AG09319 (cell line): ENCODE measurements at regions not wholly inside any gene's neighbourhood (a gene's known extent, or its start where the extent isn't known, plus 50 kb on each side); places are given as distances from the start of the nearest gene placed in this dataset.

Experiments
- DNase-seq: peaks from one replicate; pipeline ENCODE4 v3.0.0-alpha.2; 2010; ENCODE audit warnings: low read depth; ENCODE audit errors: extremely low read depth
- TF ChIP-seq, protein P1 (sequence below): IDR thresholded peaks from 2 replicates; pipeline ENCODE4 v1.5.1; 2011; ENCODE audit warnings: low read depth, mild to moderate bottlenecking, inconsistent platforms, low read length, moderate library complexity

DNA sequence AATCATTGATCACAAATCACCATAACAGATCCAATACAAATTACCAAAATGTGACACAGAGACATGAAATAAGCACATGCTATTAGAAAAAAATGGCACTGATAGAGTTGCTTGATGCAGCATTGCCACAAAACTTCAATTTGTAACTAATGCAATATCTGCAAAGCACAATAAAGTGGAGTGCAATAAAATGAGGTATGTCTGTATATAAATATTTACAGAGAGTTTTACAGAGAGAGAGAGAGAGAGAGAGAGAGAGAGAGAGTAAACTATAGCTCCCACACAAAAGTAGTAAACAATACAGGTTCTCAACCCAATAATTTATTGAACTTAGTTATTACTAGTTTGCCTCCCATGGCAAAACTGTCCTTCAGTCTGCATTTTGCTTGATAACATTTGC lies 1807.0 kb downstream of the SUCLG1 start:
- no peak for DNase-seq
- TF ChIP-seq, protein P1, sequence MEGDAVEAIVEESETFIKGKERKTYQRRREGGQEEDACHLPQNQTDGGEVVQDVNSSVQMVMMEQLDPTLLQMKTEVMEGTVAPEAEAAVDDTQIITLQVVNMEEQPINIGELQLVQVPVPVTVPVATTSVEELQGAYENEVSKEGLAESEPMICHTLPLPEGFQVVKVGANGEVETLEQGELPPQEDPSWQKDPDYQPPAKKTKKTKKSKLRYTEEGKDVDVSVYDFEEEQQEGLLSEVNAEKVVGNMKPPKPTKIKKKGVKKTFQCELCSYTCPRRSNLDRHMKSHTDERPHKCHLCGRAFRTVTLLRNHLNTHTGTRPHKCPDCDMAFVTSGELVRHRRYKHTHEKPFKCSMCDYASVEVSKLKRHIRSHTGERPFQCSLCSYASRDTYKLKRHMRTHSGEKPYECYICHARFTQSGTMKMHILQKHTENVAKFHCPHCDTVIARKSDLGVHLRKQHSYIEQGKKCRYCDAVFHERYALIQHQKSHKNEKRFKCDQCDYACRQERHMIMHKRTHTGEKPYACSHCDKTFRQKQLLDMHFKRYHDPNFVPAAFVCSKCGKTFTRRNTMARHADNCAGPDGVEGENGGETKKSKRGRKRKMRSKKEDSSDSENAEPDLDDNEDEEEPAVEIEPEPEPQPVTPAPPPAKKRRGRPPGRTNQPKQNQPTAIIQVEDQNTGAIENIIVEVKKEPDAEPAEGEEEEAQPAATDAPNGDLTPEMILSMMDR: no peak

DNA sequence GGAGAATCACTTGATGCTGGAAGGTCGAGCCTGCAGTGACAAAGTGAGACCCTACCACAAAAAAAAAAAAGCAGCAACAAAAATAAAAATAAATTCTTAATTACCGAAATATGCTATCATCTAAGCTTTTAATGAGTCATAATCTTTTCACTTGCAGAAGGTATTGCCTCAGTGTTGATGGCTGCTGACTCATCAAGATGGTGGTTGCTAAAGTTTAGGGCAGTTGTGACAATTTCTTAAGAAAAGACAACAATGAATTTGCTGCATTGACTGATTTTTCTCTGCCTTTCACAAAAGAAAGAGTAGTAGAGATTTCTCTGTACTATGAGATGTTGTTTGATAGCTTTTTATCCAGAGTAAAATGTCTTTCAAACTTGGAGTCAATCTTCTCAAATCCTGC lies 1809.0 kb downstream of the SUCLG1 start:
- DNase-seq: no peak

DNA sequence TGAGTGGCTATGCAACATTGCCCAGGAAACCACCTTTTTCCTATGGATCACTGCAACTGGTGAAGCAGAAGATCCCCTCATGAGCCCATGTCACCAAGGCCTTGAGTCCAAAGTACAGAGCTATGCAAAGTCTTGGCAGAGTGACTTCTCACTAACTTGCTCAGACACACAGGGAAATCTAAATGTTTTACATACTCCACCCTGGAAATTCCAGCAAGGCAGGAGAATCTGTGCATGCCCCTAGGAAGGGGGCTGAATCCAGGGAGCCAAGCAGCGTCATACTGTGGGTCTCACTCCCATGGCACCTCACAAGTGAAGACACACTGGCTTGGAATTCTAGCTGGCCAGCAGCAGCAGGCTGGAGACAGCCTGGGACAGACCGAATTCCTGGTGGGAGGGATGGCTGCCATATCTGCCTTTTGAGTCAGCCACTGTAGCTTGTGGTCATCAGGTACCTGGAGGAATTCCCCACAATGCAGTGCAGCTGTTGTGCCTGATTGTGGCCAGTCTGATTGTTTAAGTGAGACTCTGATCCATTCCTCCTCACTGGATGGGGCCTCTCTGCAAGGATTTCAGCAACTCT lies 1817.4 kb downstream of the SUCLG1 start:
- DNase-seq: no peak
- TF ChIP-seq, protein P1: no peak

More for the DNA sequence above, 1809.0 kb downstream of the SUCLG1 start:
- TF ChIP-seq, protein P1: no peak

DNA sequence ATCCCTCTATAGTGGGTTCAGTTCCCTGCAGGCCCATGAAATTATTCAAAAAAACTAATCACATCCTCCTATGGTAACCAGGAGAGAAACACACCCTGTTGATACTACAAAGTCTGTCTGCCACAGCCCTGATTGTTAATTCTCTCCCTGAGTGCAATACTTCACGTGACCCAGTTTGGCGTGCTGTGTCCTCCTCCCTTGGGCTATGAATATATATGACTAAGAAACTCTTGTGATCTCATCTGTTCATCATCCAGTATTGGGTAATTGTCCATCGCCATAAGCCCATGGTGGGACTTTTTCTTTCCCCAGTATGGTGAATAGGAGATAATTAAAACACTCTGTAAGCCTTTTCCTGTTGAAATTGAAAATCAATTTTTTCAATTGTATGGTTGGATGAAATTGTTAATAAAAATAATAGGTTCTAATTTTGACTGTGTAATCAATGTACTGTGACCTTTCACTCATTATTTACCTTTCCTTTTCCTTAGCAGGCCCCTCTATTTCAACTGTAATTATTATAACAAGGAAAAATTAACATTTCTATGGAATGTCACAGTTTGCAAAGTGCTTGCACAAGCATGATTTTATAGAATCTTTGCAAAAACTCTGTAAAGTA lies 1822.6 kb downstream of the SUCLG1 start:
- TF ChIP-seq, protein P1: no peak
- DNase-seq: no peak

DNA sequence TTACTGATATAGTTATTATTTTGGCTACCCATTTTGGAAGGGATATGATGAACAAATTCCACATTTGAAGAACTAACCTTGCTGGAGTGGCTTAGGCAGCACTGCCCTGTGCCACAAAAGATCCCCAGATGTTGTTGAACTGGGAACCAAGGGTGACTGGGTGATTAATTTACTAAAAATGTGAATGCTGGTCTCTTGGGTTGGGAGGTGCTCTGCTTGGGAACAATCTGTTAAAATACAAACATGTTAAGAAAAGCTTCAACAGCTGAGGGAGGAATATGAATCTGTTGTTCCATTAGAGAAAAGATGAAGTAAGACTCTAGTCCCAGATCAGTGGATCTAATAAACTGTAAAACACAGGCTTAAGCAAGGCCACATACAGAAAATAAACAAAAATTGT lies 1860.1 kb downstream of the SUCLG1 start:
- TF ChIP-seq, protein P1: no peak
- no peak for DNase-seq

DNA sequence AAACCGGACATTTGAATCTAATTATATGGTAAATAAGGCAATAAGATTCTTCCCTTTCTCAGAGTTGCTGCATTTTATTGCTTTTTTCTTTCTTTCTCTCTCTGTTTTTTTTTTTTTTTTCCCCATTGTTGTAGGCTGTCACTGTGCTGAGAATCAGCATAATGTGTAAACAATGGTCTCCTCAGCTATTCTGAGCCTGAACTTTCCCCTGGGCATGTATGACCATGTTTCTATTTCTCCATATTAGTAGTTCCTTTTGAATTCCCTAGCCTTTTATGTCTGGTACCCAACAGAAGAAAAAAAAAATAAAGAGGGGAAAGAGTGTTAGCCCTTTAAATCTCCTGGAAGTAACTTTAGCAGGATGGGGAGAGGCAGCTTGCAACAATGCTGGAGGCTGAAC lies 1862.5 kb downstream of the SUCLG1 start:
- no peak for DNase-seq
- TF ChIP-seq, protein P1: no peak

DNA sequence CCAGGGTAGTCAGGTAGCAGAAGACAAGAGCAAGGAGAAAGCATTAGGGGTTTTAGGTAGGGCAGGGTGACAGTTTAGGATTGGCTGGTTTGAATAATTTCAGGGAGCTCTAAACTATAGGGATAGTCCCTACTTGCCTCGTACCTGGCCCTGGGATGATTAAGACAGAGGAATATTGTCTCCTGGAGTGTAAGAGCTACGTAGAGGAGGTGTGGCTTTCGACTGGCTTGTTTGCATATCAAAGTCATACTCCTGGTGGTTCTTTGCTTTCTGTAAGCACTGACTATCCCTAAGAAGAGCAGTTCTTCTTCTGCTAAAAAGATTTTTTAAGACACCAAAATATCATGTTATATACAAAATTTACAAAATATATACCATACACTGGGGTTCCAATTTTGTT lies 1867.4 kb downstream of the SUCLG1 start:
- DNase-seq: no peak
- TF ChIP-seq, protein P1: no peak
